Activated naive CD8-positive, alpha-beta T cell treated with anti-CD3 and anti-CD28 coated beads, Interleukin-2, amount 10 ng/mL, durations not matched to agents 7 days and 5 days (primary cell): ENCODE measurements at regions not wholly inside any gene's neighbourhood (a gene's known extent, or its start where the extent isn't known, plus 50 kb on each side); places are given as distances from the start of the nearest gene placed in this dataset.

Experiments used
- ATAC-seq: fragments of 150-1000 bp; cut with Tn5 transposase; one replicate; pipeline ENCODE4 v1.10.0; 2021; ENCODE audit warnings: low read depth, moderate library complexity
- POLR2A ChIA-PET: fragments of 350-600 bp; sonication (Branson Sonifier 250); formaldehyde crosslinking; loops from one replicate; lab custom pipeline; 2021; ENCODE audit warnings: antibody characterized with exemption; lab: Charles Lee
- DNase-seq: peaks from one replicate; pipeline ENCODE4 v3.0.0; 2021
- H3K27ac Mint-ChIP-seq: one replicate; pipeline ENCODE4 v1.8.0; 2022; ENCODE audit warnings: mild to moderate bottlenecking, mixed read lengths
- H3K27me3 Mint-ChIP-seq: one replicate; pipeline ENCODE4 v1.8.0; 2022; ENCODE audit warnings: mild to moderate bottlenecking, moderate library complexity, mixed read lengths
- H3K36me3 Mint-ChIP-seq: one replicate; pipeline ENCODE4 v1.8.0; 2021; ENCODE audit warnings: mild to moderate bottlenecking, mixed read lengths
- H3K4me1 Mint-ChIP-seq: one replicate; pipeline ENCODE4 v1.8.0; 2021; ENCODE audit warnings: mixed read lengths
- H3K4me3 Mint-ChIP-seq: one replicate; pipeline ENCODE4 v1.8.0; 2022; ENCODE audit warnings: mild to moderate bottlenecking, moderate library complexity, mixed read lengths
- H3K9me3 Mint-ChIP-seq: one replicate; pipeline ENCODE4 v1.8.0; 2021; ENCODE audit warnings: mixed read lengths

DNA sequence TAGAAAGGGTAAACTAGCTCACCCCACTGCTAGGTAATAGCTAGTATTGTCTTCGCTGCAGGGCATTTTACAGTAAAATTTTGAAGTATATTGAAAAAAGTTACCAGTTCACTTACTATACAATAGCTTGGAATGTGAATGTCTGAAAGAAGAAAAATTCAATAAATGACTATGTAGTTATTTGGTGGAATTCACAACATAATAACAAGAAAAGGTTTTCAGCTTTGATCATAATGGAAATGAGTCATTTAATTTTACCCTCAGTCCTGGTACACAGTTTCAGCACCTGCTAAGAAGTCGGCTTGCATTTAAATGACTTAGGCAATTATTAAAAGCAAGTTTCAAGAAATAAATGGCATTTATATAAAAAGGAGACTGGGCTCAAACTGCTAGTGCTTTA, 90.4 kb downstream of the NUP35 start:
- Mint-ChIP-seq H3K4me1 (peaks cover 16% of the 10 kb centered on the region), H3K27ac (no peak overlapping the region), H3K9me3 (no peaks in the 10 kb centered on the region), H3K36me3 (peaks cover 17% of the 10 kb centered on the region), H3K4me3 (no peak overlapping the region), H3K27me3 (peaks cover 2% of the 10 kb centered on the region)
- no peak for DNase-seq
- ATAC-seq = no peak
- POLR2A ChIA-PET = no interaction called here

DNA sequence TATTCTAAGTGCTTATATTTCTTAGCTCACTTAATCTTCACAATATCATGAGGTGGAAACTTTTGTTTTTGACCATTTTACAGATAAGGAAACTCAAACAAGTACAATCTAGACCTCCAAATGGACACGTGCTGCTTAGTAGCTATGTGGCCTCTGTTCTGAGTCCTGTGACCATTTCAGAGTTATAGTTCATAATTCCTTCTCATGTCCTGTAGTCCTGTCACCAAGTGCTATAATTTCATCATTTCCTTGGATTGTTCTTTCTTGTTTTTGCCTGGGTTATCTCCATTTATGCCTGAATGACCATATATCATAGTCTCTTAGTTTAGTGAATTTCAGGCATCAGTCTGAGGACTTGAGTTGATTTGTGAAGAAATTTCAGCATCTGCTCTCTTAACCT, 91.7 kb downstream of the NUP35 start:
- Mint-ChIP-seq H3K27ac (no peak overlapping the region), H3K4me1 (peaks cover 16% of the 10 kb centered on the region), H3K9me3 (no peaks in the 10 kb centered on the region), H3K36me3 (peaks cover 11% of the 10 kb centered on the region), H3K27me3 (no peaks in the 10 kb centered on the region), H3K4me3 (no peak overlapping the region)
- DNase-seq (no peak), ATAC-seq (no peak)
- POLR2A ChIA-PET = no interaction called here

DNA sequence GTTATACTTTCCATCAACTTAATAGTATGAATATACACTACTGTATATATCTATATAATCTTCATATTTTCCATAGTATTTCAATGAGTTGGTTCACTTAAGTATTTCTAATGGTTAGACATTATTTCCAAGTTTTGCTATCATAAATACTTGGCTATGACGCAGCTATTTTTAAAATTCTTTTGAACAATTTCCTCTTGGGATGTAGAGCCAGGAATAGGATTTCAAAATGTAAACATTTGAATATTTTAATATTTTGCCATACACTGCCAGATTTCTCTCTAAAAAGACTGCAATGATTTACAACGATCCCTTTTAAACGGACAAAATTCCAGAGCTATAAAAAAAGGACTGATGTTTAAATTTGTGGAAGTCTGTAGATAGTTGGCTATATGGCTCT, 95.6 kb downstream of the NUP35 start:
- POLR2A ChIA-PET = no interaction called here
- Mint-ChIP-seq H3K27ac (no peak overlapping the region), H3K4me3 (no peak overlapping the region), H3K27me3 (no peaks in the 10 kb centered on the region), H3K36me3 (peaks cover 5% of the 10 kb centered on the region), H3K4me1 (no peaks in the 10 kb centered on the region), H3K9me3 (no peaks in the 10 kb centered on the region)
- ATAC-seq (no peak), DNase-seq (no peak)

DNA sequence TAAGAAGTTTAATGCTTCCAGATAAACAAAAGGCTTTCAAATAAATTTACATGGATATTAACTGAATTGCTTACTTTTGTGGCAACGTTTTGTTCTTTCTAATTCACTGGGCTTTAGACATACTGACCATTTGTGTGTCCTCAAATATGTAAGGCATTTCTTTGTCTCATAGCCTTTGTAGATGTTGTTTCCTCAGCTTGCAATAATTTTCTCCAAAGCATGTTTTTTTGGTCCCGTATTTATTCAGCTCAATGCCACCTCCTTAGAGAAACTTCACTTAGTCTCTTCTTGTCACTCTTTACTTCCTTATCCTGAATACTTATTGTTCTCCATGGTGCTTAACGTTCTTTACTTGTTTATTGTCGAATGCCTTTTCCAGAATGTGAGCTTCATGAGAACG, 98.5 kb downstream of the NUP35 start:
- DNase-seq = no peak
- Mint-ChIP-seq H3K9me3 (peaks cover 4% of the 10 kb centered on the region), H3K36me3 (peaks cover 5% of the 10 kb centered on the region), H3K4me3 (no peak overlapping the region), H3K27ac (no peak overlapping the region), H3K27me3 (no peaks in the 10 kb centered on the region), H3K4me1 (no peaks in the 10 kb centered on the region)
- ATAC-seq = no peak
- POLR2A ChIA-PET = no interaction called here

DNA sequence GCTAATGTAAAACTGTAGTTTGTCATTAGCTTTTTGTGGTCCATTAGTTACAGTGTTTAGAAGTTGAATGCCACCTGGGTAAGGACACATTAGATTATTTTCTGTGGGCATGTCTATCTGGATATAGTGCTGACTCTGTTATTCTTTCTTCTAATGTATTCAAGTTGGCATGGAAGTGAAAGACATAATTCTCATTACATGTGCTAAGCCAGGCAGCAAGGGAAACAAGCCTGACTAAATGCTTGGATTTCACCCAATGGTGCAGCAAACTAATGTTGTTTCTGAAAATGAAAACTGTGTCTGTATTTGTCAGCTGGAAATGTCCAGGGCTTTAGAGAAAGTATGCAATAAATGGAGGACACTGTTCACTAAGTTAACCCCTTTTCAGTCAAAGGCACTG, 100.7 kb downstream of the NUP35 start:
- DNase-seq = no peak
- H3K36me3 Mint-ChIP-seq = peaks cover 5% of the 10 kb centered on the region
- H3K27ac Mint-ChIP-seq = no peak overlapping the region
- POLR2A ChIA-PET = no interaction called here
- ATAC-seq = no peak
- H3K4me1 Mint-ChIP-seq = no peaks in the 10 kb centered on the region
- peaks cover 4% of the 10 kb centered on the region for H3K9me3 Mint-ChIP-seq
- no peak overlapping the region for H3K4me3 Mint-ChIP-seq
- H3K27me3 Mint-ChIP-seq = no peaks in the 10 kb centered on the region

DNA sequence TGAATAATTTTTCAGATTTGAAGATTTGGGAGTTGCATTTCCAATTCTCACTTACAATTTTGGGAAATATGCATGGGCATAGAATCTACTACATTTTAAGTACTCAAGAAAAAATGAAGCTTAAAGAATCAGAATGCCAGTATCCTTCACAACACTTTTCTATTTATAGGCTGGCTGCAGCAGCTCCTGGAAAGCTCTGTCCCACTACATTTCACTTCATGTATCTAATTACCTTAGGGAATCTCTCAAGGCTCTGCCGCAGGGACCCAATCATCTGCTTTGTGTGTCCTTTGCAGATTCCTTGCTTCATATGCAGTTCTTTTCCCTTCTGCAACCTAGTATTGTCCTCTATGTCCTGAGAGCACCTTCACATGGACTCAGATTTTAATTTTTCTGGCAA, 102.9 kb downstream of the NUP35 start:
- POLR2A ChIA-PET = no interaction called here
- H3K4me3 Mint-ChIP-seq = no peak overlapping the region
- DNase-seq (no peak), ATAC-seq (no peak)
- no peaks in the 10 kb centered on the region for H3K4me1 Mint-ChIP-seq
- H3K36me3 Mint-ChIP-seq = peaks cover 5% of the 10 kb centered on the region
- peaks cover 4% of the 10 kb centered on the region for H3K9me3 Mint-ChIP-seq
- H3K27ac Mint-ChIP-seq = no peak overlapping the region
- H3K27me3 Mint-ChIP-seq = no peaks in the 10 kb centered on the region

DNA sequence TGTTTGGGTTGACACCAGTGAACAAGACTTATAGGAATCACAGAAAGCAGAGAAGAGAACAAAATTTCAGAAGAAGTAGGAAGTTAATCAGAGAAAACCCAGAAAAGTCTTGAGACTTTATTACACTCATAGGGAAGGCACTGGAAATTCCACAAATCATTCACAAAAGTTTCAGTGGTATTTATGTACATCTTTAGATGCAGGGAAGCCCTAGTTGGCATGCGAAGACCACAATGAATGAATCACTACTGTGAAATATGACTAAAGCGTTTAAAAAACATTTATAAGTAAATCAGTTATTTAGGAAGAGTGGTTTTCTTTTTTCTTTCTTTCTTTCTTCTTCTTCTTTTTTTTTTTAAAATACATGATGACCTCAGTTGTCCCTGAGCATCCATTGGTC, 105.1 kb downstream of the NUP35 start:
- H3K4me3 Mint-ChIP-seq = no peak overlapping the region
- H3K9me3 Mint-ChIP-seq = peaks cover 5% of the 10 kb centered on the region
- H3K27me3 Mint-ChIP-seq = no peaks in the 10 kb centered on the region
- no peak for ATAC-seq
- no peaks in the 10 kb centered on the region for H3K4me1 Mint-ChIP-seq
- H3K27ac Mint-ChIP-seq = no peak overlapping the region
- no peak for DNase-seq
- no peaks in the 10 kb centered on the region for H3K36me3 Mint-ChIP-seq
- POLR2A ChIA-PET = no interaction called here

DNA sequence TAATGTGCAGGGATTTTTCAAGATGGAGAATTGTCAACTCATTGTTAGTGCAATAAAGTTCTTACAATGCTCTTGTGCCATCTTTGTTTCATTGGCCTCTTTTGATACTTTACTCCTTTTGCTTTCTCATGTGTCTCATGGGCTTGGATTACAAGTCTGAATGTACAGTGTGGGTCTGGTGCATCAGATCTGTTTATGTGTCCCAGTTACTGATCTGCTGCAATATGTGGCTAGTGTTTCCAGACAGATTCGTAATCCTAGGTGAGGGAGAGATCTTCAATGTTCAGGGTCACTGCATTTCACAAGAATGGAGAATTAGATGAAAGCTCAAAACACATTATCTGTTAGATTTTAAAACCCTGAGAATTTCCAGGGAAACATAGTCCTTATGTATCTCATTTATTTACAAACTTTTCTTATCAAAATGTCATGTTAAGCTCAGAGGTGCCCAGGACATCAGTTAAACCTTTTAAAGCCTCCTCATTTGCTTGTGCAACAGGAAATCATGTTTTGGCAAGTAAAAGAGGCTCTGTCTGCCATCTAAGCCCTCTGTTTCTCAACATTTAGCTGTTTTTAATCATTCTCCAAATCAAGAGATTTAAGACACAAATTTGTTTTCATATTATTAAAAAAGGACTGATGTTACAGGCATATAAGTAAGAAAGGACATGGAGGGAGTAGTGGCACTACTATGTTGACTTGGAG, 108.1 kb downstream of the NUP35 start:
- Mint-ChIP-seq H3K9me3 (peaks cover 1% of the 10 kb centered on the region), H3K4me3 (no peak overlapping the region), H3K4me1 (no peaks in the 10 kb centered on the region), H3K27me3 (no peaks in the 10 kb centered on the region), H3K36me3 (no peaks in the 10 kb centered on the region), H3K27ac (no peak overlapping the region)
- POLR2A ChIA-PET = no interaction called here
- no peak for DNase-seq
- ATAC-seq = no peak

DNA sequence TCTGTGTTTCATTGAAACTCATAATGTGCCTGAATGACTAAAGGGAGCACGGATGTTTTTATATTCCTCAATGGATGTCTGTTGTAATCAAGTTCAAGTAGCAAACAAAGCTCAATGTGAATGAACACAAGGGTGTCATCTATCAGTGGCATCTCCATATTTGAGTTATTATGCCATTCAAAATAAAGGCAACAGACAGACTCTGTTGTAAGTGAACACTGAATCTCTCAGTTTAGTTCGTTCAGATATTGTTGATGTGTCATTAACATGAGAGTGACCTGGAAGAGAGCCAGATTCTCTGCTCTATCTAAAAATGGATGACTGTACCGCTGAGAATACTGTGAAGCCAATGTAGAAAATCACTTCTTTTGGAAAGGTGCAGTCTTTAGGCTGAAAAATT, 118.7 kb downstream of the NUP35 start:
- ATAC-seq (no peak), DNase-seq (no peak)
- Mint-ChIP-seq H3K27me3 (no peaks in the 10 kb centered on the region), H3K4me1 (no peaks in the 10 kb centered on the region), H3K4me3 (no peak overlapping the region), H3K27ac (no peak overlapping the region), H3K36me3 (no peaks in the 10 kb centered on the region), H3K9me3 (no peaks in the 10 kb centered on the region)
- POLR2A ChIA-PET = no interaction called here

DNA sequence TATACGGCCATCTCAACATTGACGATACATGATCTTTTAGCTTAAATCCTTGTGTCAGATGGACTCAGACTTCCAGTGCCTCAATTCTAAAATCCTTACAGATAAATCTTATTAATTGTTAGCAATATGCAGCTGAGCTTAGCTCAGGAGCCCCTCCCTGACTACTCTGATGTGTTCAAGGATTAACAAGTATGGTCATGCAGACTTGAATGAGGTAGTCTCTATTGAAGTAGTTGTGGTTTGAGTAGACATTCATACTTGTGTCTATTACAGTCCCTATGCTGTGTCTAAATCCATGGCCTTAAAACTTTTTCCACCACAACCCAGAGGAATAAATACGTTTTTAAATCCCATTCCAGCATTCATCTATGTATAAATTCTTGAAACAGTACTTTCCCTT, 119.5 kb downstream of the NUP35 start:
- Mint-ChIP-seq H3K4me1 (no peaks in the 10 kb centered on the region), H3K27me3 (no peaks in the 10 kb centered on the region), H3K4me3 (no peak overlapping the region), H3K9me3 (no peaks in the 10 kb centered on the region), H3K36me3 (no peaks in the 10 kb centered on the region), H3K27ac (no peak overlapping the region)
- DNase-seq (no peak), ATAC-seq (no peak)
- POLR2A ChIA-PET = no interaction called here

DNA sequence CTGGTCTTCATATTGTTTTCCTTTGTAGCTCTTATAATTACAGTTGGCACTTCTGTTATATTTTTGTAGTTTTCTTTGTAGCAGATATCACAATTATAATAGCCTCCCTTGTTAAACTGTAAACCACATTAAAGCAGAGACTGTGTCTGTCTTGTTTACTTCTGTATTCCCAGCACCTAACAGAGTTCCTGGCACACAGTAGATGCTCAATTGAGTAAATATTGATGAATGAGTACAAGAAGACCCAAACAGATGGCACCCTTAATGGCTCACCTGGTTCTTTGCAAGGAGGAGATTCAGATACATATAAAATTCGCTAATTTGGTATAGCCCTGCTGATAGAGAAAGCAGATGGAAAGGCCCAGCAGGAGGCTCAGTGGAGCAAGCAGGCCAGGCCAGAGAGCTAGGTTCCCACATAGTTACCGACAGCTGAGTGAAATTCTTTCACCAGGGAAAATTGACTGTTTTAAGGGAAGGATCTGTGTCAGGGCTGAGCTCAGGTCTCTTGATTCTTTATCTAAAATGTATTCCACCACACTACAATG, 120.1 kb downstream of the NUP35 start:
- DNase-seq (no peak), ATAC-seq (no peak)
- Mint-ChIP-seq H3K36me3 (no peaks in the 10 kb centered on the region), H3K27me3 (no peaks in the 10 kb centered on the region), H3K4me3 (no peak overlapping the region), H3K4me1 (no peaks in the 10 kb centered on the region), H3K9me3 (no peaks in the 10 kb centered on the region), H3K27ac (no peak overlapping the region)
- POLR2A ChIA-PET = no interaction called here

DNA sequence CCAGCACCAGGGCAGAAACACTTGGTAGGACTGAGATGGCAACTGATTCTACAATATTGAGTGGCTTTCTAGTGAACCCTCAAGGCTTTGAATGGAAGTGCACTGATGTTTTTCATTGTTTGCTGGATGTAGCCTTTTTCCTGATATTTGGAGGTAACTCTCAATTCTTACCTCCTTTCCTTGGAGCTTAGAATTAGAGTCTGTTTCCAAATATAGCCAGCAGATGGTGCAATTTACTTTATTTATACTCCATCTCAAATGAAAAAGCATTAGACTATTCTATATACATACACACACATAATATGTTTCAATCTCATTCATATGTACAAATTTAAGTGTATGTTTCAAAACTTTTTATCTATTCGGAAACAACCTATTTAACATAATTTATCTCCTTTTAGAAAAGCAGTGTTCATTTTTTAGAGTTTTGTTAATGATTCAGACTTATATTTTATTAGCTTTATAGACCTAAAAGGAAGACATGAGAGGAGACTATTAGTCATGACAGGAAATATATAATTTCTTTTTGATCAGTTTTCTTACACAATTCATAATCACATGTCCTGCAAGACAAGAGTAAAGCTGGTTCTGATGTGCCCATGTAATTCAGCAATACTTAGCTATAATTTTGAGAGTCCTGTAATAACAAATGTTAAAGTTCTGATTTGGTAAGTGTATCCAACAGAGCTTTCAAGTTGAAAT, 124.8 kb downstream of the NUP35 start:
- no peak for DNase-seq
- Mint-ChIP-seq H3K36me3 (no peaks in the 10 kb centered on the region), H3K9me3 (no peaks in the 10 kb centered on the region), H3K27me3 (no peaks in the 10 kb centered on the region), H3K4me3 (no peak overlapping the region), H3K4me1 (no peaks in the 10 kb centered on the region), H3K27ac (no peak overlapping the region)
- POLR2A ChIA-PET = no interaction called here
- ATAC-seq = no peak

DNA sequence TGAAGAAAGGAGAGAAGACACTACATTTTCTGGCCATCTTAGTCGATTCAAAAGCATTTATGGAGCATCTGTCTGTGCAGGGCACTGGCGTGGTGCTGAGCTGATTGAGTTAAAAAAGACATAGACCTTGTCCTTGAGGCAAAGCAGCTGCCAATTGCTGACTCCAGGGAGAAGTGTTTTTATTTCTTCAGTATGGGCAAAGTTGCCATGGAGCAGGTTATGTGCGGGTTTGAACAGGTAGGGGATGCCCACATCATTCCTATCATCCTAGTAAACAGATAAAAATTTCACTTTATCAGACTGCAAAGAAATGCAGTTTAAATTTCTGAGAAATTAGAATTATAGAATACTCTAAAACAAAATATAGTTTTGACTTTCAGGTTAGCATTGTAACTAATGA, 125.8 kb downstream of the NUP35 start:
- Mint-ChIP-seq H3K27ac (no peak overlapping the region), H3K36me3 (no peaks in the 10 kb centered on the region), H3K4me3 (no peak overlapping the region), H3K9me3 (no peaks in the 10 kb centered on the region), H3K27me3 (no peaks in the 10 kb centered on the region), H3K4me1 (no peaks in the 10 kb centered on the region)
- ATAC-seq (no peak), DNase-seq (no peak)
- POLR2A ChIA-PET = no interaction called here

DNA sequence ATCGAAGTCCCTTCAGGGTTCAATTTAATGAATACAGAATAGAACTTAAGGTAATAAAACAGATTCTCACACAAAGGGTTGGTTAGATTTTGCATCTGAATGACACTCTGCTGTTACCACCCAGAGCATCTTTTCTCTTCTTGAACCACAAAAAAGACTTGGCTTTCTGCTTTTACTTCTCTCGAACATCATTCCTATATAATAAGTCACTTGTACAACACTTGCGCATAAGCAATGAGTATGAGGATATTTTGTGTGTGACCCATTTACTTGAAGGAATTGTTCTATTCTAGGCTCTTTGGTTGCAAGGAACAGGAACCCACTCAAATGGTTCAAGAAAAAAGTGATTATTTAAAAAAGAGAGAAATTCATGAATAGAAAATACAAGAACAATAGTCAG, 126.2 kb downstream of the NUP35 start:
- H3K9me3 Mint-ChIP-seq = no peaks in the 10 kb centered on the region
- POLR2A ChIA-PET = no interaction called here
- H3K27me3 Mint-ChIP-seq = no peaks in the 10 kb centered on the region
- no peaks in the 10 kb centered on the region for H3K4me1 Mint-ChIP-seq
- no peak for ATAC-seq
- H3K36me3 Mint-ChIP-seq = no peaks in the 10 kb centered on the region
- no peak overlapping the region for H3K27ac Mint-ChIP-seq
- no peak for DNase-seq
- no peak overlapping the region for H3K4me3 Mint-ChIP-seq
